Kidney epithelial cell (primary cell): ENCODE measurements at regions not wholly inside any gene's neighbourhood (a gene's known extent, or its start where the extent isn't known, plus 50 kb on each side); places are given as distances from the start of the nearest gene placed in this dataset.

Experiments used
- DNase-seq: peaks from one replicate; pipeline ENCODE4 v3.0.0-alpha.2; 2010; ENCODE audit warnings: low read depth
- H3K27me3 ChIP-seq: 2 replicates; pipeline ENCODE4 v1.6.0; 2011; ENCODE audit warnings: low read length; ENCODE audit not compliant: control insufficient read depth, insufficient read depth
- H3K36me3 ChIP-seq: 2 replicates; pipeline ENCODE4 v1.5.1; 2011; ENCODE audit warnings: low read length; ENCODE audit not compliant: control insufficient read depth, insufficient read depth
- H3K4me3 ChIP-seq: 2 replicates; pipeline ENCODE4 v1.5.1; 2011; ENCODE audit warnings: low read depth, mild to moderate bottlenecking, control low read depth, low read length
- TF ChIP-seq, protein P1 (sequence below): IDR thresholded peaks from 2 replicates; pipeline ENCODE4 v1.5.1; 2011; ENCODE audit warnings: mild to moderate bottlenecking, moderate library complexity, low read length, control low read depth, inconsistent platforms; ENCODE audit not compliant: insufficient read depth, poor library complexity, severe bottlenecking

GRCh38 chr5:81898403-81898802 is 73.4 kb upstream of the ATG10 start:
- H3K36me3 ChIP-seq = no peaks in the 10 kb centered on the region
- DNase-seq = no peak
- no peaks in the 10 kb centered on the region for H3K27me3 ChIP-seq
- no peak overlapping the region for H3K4me3 ChIP-seq
- TF ChIP-seq, protein P1, sequence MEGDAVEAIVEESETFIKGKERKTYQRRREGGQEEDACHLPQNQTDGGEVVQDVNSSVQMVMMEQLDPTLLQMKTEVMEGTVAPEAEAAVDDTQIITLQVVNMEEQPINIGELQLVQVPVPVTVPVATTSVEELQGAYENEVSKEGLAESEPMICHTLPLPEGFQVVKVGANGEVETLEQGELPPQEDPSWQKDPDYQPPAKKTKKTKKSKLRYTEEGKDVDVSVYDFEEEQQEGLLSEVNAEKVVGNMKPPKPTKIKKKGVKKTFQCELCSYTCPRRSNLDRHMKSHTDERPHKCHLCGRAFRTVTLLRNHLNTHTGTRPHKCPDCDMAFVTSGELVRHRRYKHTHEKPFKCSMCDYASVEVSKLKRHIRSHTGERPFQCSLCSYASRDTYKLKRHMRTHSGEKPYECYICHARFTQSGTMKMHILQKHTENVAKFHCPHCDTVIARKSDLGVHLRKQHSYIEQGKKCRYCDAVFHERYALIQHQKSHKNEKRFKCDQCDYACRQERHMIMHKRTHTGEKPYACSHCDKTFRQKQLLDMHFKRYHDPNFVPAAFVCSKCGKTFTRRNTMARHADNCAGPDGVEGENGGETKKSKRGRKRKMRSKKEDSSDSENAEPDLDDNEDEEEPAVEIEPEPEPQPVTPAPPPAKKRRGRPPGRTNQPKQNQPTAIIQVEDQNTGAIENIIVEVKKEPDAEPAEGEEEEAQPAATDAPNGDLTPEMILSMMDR = no peak

GRCh38 chr5:81896764-81897163 is 75.1 kb upstream of the ATG10 start:
- DNase-seq = no peak
- Histone ChIP-seq H3K27me3 (no peaks in the 10 kb centered on the region), H3K36me3 (no peaks in the 10 kb centered on the region), H3K4me3 (no peak overlapping the region)
- TF ChIP-seq, protein P1 = no peak

DNA sequence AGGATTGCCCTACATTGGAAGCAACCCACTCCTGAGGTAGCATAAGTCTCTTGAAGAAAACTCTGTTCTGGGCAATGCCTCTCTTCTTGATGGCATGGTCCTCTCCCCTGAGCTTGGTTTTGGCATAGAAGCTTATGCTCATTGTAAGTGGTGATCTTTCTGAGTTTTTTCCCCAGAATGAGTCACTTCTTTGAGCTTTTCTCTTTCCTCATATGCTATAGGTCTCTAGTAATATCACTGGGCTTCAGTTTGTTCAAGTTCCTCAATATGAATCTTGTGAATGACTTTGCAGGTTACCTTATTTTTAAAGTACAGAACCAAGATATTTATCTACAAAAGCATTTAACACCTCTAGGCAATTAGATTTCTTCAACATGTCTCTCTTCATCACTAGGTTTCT is 76.5 kb upstream of the ATG10 start:
- Histone ChIP-seq H3K27me3 (no peaks in the 10 kb centered on the region), H3K4me3 (no peak overlapping the region), H3K36me3 (no peaks in the 10 kb centered on the region)
- no peak for DNase-seq
- TF ChIP-seq, protein P1 = no peak

- TF ChIP-seq, protein P1 = no peak
- DNase-seq = no peak
- no peaks in the 10 kb centered on the region for H3K36me3 ChIP-seq
- no peak overlapping the region for H3K4me3 ChIP-seq
- no peaks in the 10 kb centered on the region for H3K27me3 ChIP-seq
Measured at GRCh38 chr5:81893961-81894360, 77.9 kb upstream of the ATG10 start.

DNA sequence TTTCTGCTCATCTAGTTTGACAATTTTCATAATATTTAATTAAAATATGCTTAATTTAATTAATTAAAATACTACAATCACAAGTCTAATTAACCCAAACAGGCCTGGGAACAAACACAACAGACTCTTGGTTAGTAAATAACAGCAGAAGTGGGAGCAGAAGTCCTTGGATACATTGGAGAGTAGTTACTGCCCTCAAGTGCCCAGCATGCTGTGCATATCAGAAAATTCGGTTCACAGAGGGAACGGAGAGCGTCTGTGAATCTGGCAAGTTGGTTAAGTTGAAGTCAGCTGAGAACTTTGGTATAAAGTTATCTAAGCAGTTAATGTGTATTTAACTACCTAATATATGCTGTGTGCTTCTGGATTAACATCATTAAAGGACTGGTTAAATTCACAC is 87.0 kb upstream of the ATG10 start:
- no peak for DNase-seq
- TF ChIP-seq, protein P1 = no peak
- no peaks in the 10 kb centered on the region for H3K36me3 ChIP-seq
- no peaks in the 10 kb centered on the region for H3K27me3 ChIP-seq
- no peak overlapping the region for H3K4me3 ChIP-seq

- H3K4me3 ChIP-seq = no peak overlapping the region
- TF ChIP-seq, protein P1 = no peak
- no peaks in the 10 kb centered on the region for H3K36me3 ChIP-seq
- no peaks in the 10 kb centered on the region for H3K27me3 ChIP-seq
- DNase-seq = no peak
Measured at GRCh38 chr5:81883371-81883770, 88.5 kb upstream of the ATG10 start.
